GM23338 (cell line): ENCODE measurements at regions not wholly inside any gene's neighbourhood (a gene's known extent, or its start where the extent isn't known, plus 50 kb on each side); places are given as distances from the start of the nearest gene placed in this dataset.

ENCODE experiments used
- ATAC-seq: fragments of 200-7000 bp; cut with Tn5 transposase; 3 replicates; pipeline ENCODE4 v1.9.1; 2020
- DNase-seq: peaks from one replicate; pipeline ENCODE4 v3.0.0-alpha.2; 2015; ENCODE audit warnings: low spot score
- H2AFZ ChIP-seq: fragments of 200-600 bp; sonication (generic); 2 replicates; pipeline ENCODE4 v1.8.0; 2016; ENCODE audit warnings: antibody characterized with exemption, mild to moderate bottlenecking, moderate library complexity
- H3F3A ChIP-seq: fragments of 200-600 bp; sonication (generic); replicated peaks from 2 replicates; pipeline ENCODE4 v1.8.0; 2017; ENCODE audit warnings: antibody characterized with exemption, mixed run types, low read depth
- H3K27ac ChIP-seq: fragments of 200-600 bp; sonication (generic); 2 replicates; pipeline ENCODE4 v1.6.1; 2016; ENCODE audit warnings: low read depth
- H3K27me3 ChIP-seq: fragments of 200-600 bp; sonication (generic); 2 replicates; pipeline ENCODE4 v1.8.0; 2016; ENCODE audit warnings: mild to moderate bottlenecking, mixed run types, moderate library complexity; ENCODE audit not compliant: insufficient read depth
- H3K36me3 ChIP-seq: fragments of 200-600 bp; sonication (generic); 2 replicates; pipeline ENCODE4 v1.8.0; 2016; ENCODE audit warnings: mild to moderate bottlenecking; ENCODE audit not compliant: insufficient read depth
- H3K4me1 ChIP-seq: fragments of 200-600 bp; sonication (generic); 2 replicates; pipeline ENCODE4 v1.8.0; 2016; ENCODE audit warnings: mild to moderate bottlenecking, moderate library complexity; ENCODE audit not compliant: insufficient read depth
- H3K4me2 ChIP-seq: fragments of 200-600 bp; sonication (generic); 2 replicates; pipeline ENCODE4 v1.7.1; 2017; ENCODE audit warnings: mixed run types
- H3K4me3 ChIP-seq: fragments of 200-600 bp; sonication (generic); 2 replicates; pipeline ENCODE4 v1.6.1; 2016; ENCODE audit warnings: mixed run types
- H3K79me2 ChIP-seq: fragments of 200-600 bp; sonication (generic); replicated peaks from 2 replicates; pipeline ENCODE4 v1.8.0; 2017; ENCODE audit warnings: mild to moderate bottlenecking; ENCODE audit not compliant: insufficient read depth
- H3K9me2 ChIP-seq: fragments of 200-600 bp; sonication (generic); 2 replicates; pipeline ENCODE4 v1.8.0; 2017; ENCODE audit not compliant: insufficient read depth
- H4K20me1 ChIP-seq: fragments of 200-600 bp; sonication (generic); replicated peaks from 2 replicates; pipeline ENCODE4 v1.8.0; 2017; ENCODE audit warnings: mild to moderate bottlenecking; ENCODE audit not compliant: insufficient read depth
- H3K27ac Mint-ChIP-seq: 2 replicates; pipeline ENCODE4 v1.8.0; 2020; ENCODE audit warnings: inconsistent platforms, mild to moderate bottlenecking, moderate library complexity, mixed read lengths
- H3K27me3 Mint-ChIP-seq: 3 replicates; pipeline ENCODE4 v1.8.0; 2022; ENCODE audit warnings: low read depth, mild to moderate bottlenecking, moderate library complexity, mixed read lengths, inconsistent platforms; ENCODE audit not compliant: insufficient read depth, poor library complexity
- H3K36me3 Mint-ChIP-seq: 3 replicates; pipeline ENCODE4 v1.8.0; 2021; ENCODE audit warnings: low read depth, mild to moderate bottlenecking, inconsistent platforms, moderate library complexity, mixed read lengths
- H3K4me1 Mint-ChIP-seq: 3 replicates; pipeline ENCODE4 v1.8.0; 2020; ENCODE audit warnings: mild to moderate bottlenecking, inconsistent platforms, mixed read lengths
- H3K4me3 Mint-ChIP-seq: 3 replicates; pipeline ENCODE4 v1.8.0; 2021; ENCODE audit warnings: moderate library complexity, mild to moderate bottlenecking, inconsistent platforms, mixed read lengths
- H3K9me3 Mint-ChIP-seq: 3 replicates; pipeline ENCODE4 v1.8.0; 2020; ENCODE audit warnings: moderate library complexity, mild to moderate bottlenecking, inconsistent platforms, mixed read lengths
- CREB1 ChIP-seq: fragments of 250-450 bp; sonication (Bioruptor Pico); IDR thresholded peaks from 2 replicates; pipeline ENCODE4 v1.5.0; 2020; ENCODE audit warnings: low read depth, mild to moderate bottlenecking, moderate library complexity
- EZH2 ChIP-seq: fragments of 200-600 bp; sonication (generic); IDR thresholded peaks from one replicate; pipeline ENCODE4 v1.8.0; 2017; ENCODE audit warnings: antibody characterized with exemption, mild to moderate bottlenecking, low read depth; ENCODE audit not compliant: unreplicated experiment
- EZH2phosphoT487 ChIP-seq: fragments of 200-600 bp; sonication (generic); IDR thresholded peaks from one replicate; pipeline ENCODE4 v1.8.1; 2018; ENCODE audit warnings: antibody characterized with exemption; ENCODE audit not compliant: unreplicated experiment
- JUNB ChIP-seq: IDR thresholded peaks from one replicate; pipeline ENCODE4 v1.6.1; 2016; ENCODE audit warnings: antibody characterized with exemption; ENCODE audit not compliant: unreplicated experiment
- NANOG ChIP-seq: IDR thresholded peaks from 2 replicates; pipeline ENCODE4 v1.6.1; 2016; ENCODE audit warnings: antibody characterized with exemption, borderline replicate concordance
- POLR2AphosphoS5 ChIP-seq: IDR thresholded peaks from 2 replicates; pipeline ENCODE4 v1.6.1; 2016; ENCODE audit warnings: antibody characterized with exemption, low read depth
- STAT1 ChIP-seq: IDR thresholded peaks from one replicate; pipeline ENCODE4 v1.6.1; 2016; ENCODE audit warnings: antibody characterized with exemption; ENCODE audit not compliant: unreplicated experiment
- ZNF331 ChIP-seq: fragments of 250-450 bp; sonication (Bioruptor Pico); IDR thresholded peaks from 2 replicates; pipeline ENCODE4 v1.5.0; 2020; ENCODE audit warnings: low read depth, mild to moderate bottlenecking, moderate library complexity
- TF ChIP-seq, protein P1 (sequence below): IDR thresholded peaks from one replicate; pipeline ENCODE4 v1.6.1; 2018; ENCODE audit warnings: antibody characterized with exemption; ENCODE audit not compliant: unreplicated experiment
- TF ChIP-seq, protein P2 (sequence below), 2 experiments: fragments of 200-600 bp in 1 of 2; sonication (generic) in 1 of 2; conservative IDR thresholded peaks; 2 replicates each; pipeline versions ENCODE4 v1.5.1 to v1.6.1; 2016 to 2017; ENCODE audit warnings: antibody characterized with exemption in 2 of 2, low read depth in 2 of 2, mild to moderate bottlenecking in 2 of 2, moderate library complexity in 1 of 2
- TF ChIP-seq, protein P3 (sequence below): IDR thresholded peaks from 2 replicates; pipeline ENCODE4 v1.6.1; 2016; ENCODE audit warnings: antibody characterized with exemption

DNA sequence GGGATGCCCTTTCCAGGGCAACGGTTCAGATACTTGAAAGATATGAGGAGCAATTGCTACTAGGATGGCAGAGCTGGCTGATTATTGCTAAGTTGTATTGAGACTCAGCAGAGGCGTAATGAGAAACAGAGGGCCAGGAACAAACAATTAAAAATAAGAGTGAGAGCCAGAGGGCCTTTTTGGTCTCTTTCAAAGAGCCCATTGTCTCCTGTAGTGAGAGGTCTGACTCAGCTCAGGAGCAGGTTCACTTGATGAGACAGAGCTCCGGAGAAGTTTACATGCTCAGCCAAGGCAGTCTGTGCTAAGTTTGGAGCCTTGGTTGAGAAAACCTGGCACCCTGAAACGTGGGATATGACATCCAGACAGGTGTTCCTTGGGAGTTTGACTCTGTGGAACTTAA, 303.9 kb upstream of the DLGAP1 start:
- H3K4me2 ChIP-seq: no peak overlapping the region
- H3K36me3 ChIP-seq: no peaks in the 10 kb centered on the region
- no peaks in the 10 kb centered on the region for H3F3A ChIP-seq
- ATAC-seq: no peak
- Mint-ChIP-seq H3K4me3 (no peak overlapping the region), H3K27ac (no peak overlapping the region), H3K36me3 (no peaks in the 10 kb centered on the region), H3K4me1 (no peaks in the 10 kb centered on the region; the same call in 1 of the 3 replicates), H3K9me3 (no peaks in the 10 kb centered on the region), H3K27me3 (no peaks in the 10 kb centered on the region)
- no peaks in the 10 kb centered on the region for H3K79me2 ChIP-seq
- no peak for DNase-seq
- H4K20me1 ChIP-seq: no peaks in the 10 kb centered on the region
- no peaks in the 10 kb centered on the region for H3K27me3 ChIP-seq
- no peak overlapping the region for H2AFZ ChIP-seq
- no peaks in the 10 kb centered on the region for H3K9me2 ChIP-seq
- TF ChIP-seq, protein P1, sequence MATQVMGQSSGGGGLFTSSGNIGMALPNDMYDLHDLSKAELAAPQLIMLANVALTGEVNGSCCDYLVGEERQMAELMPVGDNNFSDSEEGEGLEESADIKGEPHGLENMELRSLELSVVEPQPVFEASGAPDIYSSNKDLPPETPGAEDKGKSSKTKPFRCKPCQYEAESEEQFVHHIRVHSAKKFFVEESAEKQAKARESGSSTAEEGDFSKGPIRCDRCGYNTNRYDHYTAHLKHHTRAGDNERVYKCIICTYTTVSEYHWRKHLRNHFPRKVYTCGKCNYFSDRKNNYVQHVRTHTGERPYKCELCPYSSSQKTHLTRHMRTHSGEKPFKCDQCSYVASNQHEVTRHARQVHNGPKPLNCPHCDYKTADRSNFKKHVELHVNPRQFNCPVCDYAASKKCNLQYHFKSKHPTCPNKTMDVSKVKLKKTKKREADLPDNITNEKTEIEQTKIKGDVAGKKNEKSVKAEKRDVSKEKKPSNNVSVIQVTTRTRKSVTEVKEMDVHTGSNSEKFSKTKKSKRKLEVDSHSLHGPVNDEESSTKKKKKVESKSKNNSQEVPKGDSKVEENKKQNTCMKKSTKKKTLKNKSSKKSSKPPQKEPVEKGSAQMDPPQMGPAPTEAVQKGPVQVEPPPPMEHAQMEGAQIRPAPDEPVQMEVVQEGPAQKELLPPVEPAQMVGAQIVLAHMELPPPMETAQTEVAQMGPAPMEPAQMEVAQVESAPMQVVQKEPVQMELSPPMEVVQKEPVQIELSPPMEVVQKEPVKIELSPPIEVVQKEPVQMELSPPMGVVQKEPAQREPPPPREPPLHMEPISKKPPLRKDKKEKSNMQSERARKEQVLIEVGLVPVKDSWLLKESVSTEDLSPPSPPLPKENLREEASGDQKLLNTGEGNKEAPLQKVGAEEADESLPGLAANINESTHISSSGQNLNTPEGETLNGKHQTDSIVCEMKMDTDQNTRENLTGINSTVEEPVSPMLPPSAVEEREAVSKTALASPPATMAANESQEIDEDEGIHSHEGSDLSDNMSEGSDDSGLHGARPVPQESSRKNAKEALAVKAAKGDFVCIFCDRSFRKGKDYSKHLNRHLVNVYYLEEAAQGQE: no peak
- TF ChIP-seq ZNF331 (CRISPR knock-in tag) (no peak), POLR2AphosphoS5 (no peak), EZH2 (no peak), CREB1 (CRISPR knock-in tag) (no peak), JUNB (no peak), NANOG (no peak)
- TF ChIP-seq, protein P2, sequence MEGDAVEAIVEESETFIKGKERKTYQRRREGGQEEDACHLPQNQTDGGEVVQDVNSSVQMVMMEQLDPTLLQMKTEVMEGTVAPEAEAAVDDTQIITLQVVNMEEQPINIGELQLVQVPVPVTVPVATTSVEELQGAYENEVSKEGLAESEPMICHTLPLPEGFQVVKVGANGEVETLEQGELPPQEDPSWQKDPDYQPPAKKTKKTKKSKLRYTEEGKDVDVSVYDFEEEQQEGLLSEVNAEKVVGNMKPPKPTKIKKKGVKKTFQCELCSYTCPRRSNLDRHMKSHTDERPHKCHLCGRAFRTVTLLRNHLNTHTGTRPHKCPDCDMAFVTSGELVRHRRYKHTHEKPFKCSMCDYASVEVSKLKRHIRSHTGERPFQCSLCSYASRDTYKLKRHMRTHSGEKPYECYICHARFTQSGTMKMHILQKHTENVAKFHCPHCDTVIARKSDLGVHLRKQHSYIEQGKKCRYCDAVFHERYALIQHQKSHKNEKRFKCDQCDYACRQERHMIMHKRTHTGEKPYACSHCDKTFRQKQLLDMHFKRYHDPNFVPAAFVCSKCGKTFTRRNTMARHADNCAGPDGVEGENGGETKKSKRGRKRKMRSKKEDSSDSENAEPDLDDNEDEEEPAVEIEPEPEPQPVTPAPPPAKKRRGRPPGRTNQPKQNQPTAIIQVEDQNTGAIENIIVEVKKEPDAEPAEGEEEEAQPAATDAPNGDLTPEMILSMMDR (conservative IDR thresholded peaks at IDR 0.05; ENCODE audit: low read depth in 2 of 2): no peak
- H3K4me1 ChIP-seq: no peaks in the 10 kb centered on the region
- H3K27ac ChIP-seq: no peak overlapping the region
- H3K4me3 ChIP-seq: no peak overlapping the region

DNA sequence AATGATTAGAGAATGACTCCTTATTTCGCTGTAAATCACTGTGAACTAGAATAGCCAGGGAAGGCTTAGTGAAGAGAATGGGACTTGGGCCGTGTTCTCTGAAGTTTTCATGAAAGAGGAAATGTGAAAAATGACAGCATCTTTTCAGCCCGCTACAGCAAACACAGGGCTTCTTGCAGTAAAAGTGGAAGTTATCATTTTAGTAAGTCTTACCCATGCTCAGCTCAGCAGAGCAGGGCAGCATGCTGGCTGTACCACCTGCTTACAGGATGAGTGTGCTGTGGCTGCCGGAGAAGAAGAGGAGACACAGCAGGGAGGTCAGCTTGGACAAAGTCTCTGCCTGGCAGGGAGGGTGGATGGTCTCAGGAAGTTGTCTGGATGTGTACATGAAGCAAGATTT, 300.7 kb upstream of the DLGAP1 start:
- H2AFZ ChIP-seq: no peak overlapping the region
- no peaks in the 10 kb centered on the region for H3K36me3 ChIP-seq
- H3K4me2 ChIP-seq: no peak overlapping the region
- no peak for DNase-seq
- H3K27ac ChIP-seq: no peak overlapping the region
- H3K9me3 Mint-ChIP-seq: peaks cover 7% of the 10 kb centered on the region; the same call in 2 of the 3 replicates
- H3K27me3 ChIP-seq: no peaks in the 10 kb centered on the region
- no peaks in the 10 kb centered on the region for H3F3A ChIP-seq
- H3K9me2 ChIP-seq: 0 out of 2 replicates have a peak, but pooled peaks cover 7% of the 10 kb centered on the region
- H3K79me2 ChIP-seq: no peaks in the 10 kb centered on the region
- no peaks in the 10 kb centered on the region for H3K27me3 Mint-ChIP-seq
- H3K36me3 Mint-ChIP-seq: no peaks in the 10 kb centered on the region; the same call in 2 of the 3 replicates
- no peaks in the 10 kb centered on the region for H3K4me1 ChIP-seq
- H3K27ac Mint-ChIP-seq: no peak overlapping the region
- H3K4me3 Mint-ChIP-seq: no peak overlapping the region
- no peaks in the 10 kb centered on the region for H4K20me1 ChIP-seq
- no peaks in the 10 kb centered on the region; the same call in 2 of the 3 replicates for H3K4me1 Mint-ChIP-seq
- ATAC-seq: no peak
- H3K4me3 ChIP-seq: no peak overlapping the region
- TF ChIP-seq, protein P1: no peak
- TF ChIP-seq CREB1 (CRISPR knock-in tag) (no peak), EZH2 (no peak), NANOG (no peak), EZH2phosphoT487 (no peak), JUNB (no peak), ZNF331 (CRISPR knock-in tag) (no peak), STAT1 (no peak), POLR2AphosphoS5 (no peak)
- TF ChIP-seq, protein P2 (conservative IDR thresholded peaks at IDR 0.05; ENCODE audit: low read depth in 2 of 2): no peak
- TF ChIP-seq, protein P3, sequence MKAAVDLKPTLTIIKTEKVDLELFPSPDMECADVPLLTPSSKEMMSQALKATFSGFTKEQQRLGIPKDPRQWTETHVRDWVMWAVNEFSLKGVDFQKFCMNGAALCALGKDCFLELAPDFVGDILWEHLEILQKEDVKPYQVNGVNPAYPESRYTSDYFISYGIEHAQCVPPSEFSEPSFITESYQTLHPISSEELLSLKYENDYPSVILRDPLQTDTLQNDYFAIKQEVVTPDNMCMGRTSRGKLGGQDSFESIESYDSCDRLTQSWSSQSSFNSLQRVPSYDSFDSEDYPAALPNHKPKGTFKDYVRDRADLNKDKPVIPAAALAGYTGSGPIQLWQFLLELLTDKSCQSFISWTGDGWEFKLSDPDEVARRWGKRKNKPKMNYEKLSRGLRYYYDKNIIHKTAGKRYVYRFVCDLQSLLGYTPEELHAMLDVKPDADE: no peak
